VCaP (cell line): ENCODE measurements at regions not wholly inside any gene's neighbourhood (a gene's known extent, or its start where the extent isn't known, plus 50 kb on each side); places are given as distances from the start of the nearest gene placed in this dataset.
"Not testable (repeated sequence)": the region's sequence is repeated elsewhere in the genome, so short reads cannot be mapped to it uniquely, and the experiment has no call there.

ENCODE experiments used
- H3K27ac ChIP-seq: fragments of 450-650 bp; 2 replicates; pipeline ENCODE4 v1.5.1; 2017
- CTCF ChIP-seq: fragments of 450-650 bp; conservative IDR thresholded peaks from 2 replicates; pipeline ENCODE4 v1.5.1; 2017; ENCODE audit warnings: mild to moderate bottlenecking, moderate library complexity

GRCh38 chr4:148849581-148849980, 407.4 kb upstream of the NR3C2 start:
- peak overlapping the region; percentile 31; the same call in 1 of the 2 replicates for H3K27ac ChIP-seq
- TF ChIP-seq CTCF, result no peak

DNA sequence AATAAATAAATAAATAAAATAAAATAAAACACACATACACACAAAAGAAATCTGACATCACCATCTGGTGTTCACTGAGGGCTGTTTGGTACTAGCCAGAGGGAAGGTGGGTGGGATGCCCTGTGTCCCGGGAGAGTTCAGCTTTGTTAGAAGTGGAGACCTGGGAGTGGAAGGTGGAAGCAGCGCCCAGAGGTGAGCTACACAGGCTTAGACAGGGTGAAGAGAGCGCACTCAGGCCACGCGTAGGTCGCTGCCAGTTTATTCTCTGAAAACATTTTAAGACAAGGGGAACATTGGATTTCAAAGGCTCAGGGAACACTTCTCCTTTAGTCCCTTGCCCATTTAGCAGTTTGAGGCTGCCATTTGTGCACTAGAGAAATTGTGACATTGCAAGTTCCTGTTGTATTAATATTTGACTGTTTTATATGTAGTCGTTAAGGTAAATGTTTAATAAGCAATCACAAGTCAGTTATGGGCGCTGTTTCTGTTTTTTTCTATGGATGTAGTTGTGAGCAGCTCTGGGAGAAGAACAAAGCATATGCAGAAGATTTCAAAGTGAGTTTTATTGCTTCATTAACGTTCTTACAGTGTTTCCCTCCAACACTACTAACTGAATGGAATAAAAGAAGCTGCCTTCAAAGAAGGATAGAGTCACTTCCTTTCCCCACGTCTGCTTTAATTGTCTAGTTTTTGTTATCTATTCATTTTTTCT, 405.5 kb upstream of the NR3C2 start:
- H3K27ac ChIP-seq, result peak overlapping the region; percentile 61
- TF ChIP-seq CTCF, result no peak

DNA sequence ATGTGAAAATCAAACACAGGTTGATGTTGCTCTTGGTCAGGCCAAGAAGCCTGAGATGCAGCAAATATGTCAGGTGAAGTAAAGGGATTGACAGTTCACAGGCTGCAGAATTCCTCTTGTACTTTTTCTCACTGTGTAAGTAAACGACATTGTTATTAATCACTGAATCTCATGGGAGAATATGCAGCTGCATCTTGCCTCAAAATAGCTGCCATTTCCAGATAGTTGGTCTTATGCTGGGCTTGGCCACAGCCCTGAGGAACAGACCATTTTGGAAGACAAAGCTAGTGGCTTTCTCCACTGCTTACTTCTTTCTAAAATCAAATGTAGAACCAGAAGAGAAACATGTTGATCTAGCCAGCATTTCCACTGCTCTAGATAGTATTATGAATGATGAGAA, 403.4 kb upstream of the NR3C2 start:
- H3K27ac ChIP-seq, result no peak overlapping the region

GRCh38 chr4:148843625-148844024, 401.4 kb upstream of the NR3C2 start:
- no peak overlapping the region for H3K27ac ChIP-seq
- TF ChIP-seq CTCF, result no peak

More for the DNA sequence above, 403.4 kb upstream of the NR3C2 start:
- no peak for TF ChIP-seq CTCF

GRCh38 chr4:148842843-148843242, 400.6 kb upstream of the NR3C2 start:
- no peak for TF ChIP-seq CTCF
- peak overlapping the region; percentile 71; the same call in 1 of the 2 replicates for H3K27ac ChIP-seq

DNA sequence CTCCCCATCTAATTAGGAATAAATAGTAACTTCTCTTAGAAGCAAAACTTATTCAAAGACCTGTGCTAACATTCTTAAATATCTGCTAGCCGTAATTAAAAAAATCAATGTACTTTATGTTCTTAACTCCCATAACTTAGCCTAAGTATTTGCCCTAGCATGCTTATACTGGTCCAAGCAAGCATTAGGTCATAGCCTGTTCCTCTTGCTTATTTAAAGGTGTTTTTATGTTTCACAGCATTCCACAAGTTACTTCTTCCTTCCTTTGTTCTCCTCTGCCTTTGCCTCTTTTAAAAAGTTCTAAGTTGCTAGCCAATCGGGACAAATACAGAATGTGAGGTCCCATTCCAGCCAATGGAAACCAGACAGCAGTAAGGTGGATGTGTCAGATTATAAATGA, 395.4 kb upstream of the NR3C2 start:
- H3K27ac ChIP-seq, result not testable (repeated sequence)

GRCh38 chr4:148834804-148835631, 392.8 kb upstream of the NR3C2 start:
- H3K27ac ChIP-seq, result no peak overlapping the region
- no peak for TF ChIP-seq CTCF

- no peak overlapping the region for H3K27ac ChIP-seq
- no peak for TF ChIP-seq CTCF
Measured at GRCh38 chr4:148831945-148832344, 389.7 kb upstream of the NR3C2 start.
